ENCODE measurements at regions not wholly inside any gene's neighbourhood (a gene's known extent, or its start where the extent isn't known, plus 50 kb on each side); places are given as distances from the start of the nearest gene placed in this dataset.

GRCh38 chr10:129233351-129234148 lies 233.5 kb upstream of the MGMT start:
- Histone ChIP-seq H4K20me1 (ENCODE audit: insufficient read depth, low read depth, low read length) (no peaks in the 10 kb centered on the region), H3K4me2 (ENCODE audit: low read depth, low read length, poor library complexity, severe bottlenecking) (peak overlapping the region; percentile 51), H3K36me3 (ENCODE audit: insufficient read depth, low read length) (no peaks in the 10 kb centered on the region), H3K27ac (ENCODE audit: low read length) (no peak overlapping the region), H3K9me3 (ENCODE audit: low read length) (no peaks in the 10 kb centered on the region), H3K9ac (ENCODE audit: low read length) (0 out of 2 replicates have a peak overlapping the region, but pooled peaks have one; percentile 6), H3K79me2 (ENCODE audit: low read length) (no peaks in the 10 kb centered on the region), H3K4me1 (ENCODE audit: low read length) (peaks cover 4% of the 10 kb centered on the region; the same call in 1 of the 2 replicates), H3K4me3 (ENCODE audit: low read length) (peak overlapping the region; percentile 47), H3K27me3 (ENCODE audit: low read length) (no peaks in the 10 kb centered on the region), H3K9me2 (replicated peaks; ENCODE audit: insufficient read depth, low read length) (no peaks in the 10 kb centered on the region), H2AFZ (ENCODE audit: low read length) (0 out of 2 replicates have a peak overlapping the region, but pooled peaks have one; percentile 0)
- DNase-seq = peak; percentile 43

- no peaks in the 10 kb centered on the region for H3K9me2 ChIP-seq (replicated peaks; ENCODE audit: insufficient read depth, low read length)
- no peak overlapping the region for H3K4me2 ChIP-seq (ENCODE audit: low read depth, low read length, poor library complexity, severe bottlenecking)
- H3K4me3 ChIP-seq (ENCODE audit: low read length) = no peak overlapping the region
- H3K9me3 ChIP-seq (ENCODE audit: low read length) = no peaks in the 10 kb centered on the region
- no peak for DNase-seq
- H3K4me1 ChIP-seq (ENCODE audit: low read length) = peaks cover 4% of the 10 kb centered on the region; the same call in 1 of the 2 replicates
- no peak overlapping the region for H3K27ac ChIP-seq (ENCODE audit: low read length)
- H3K79me2 ChIP-seq (ENCODE audit: low read length) = no peaks in the 10 kb centered on the region
- H3K9ac ChIP-seq (ENCODE audit: low read length) = no peak overlapping the region
- H3K27me3 ChIP-seq (ENCODE audit: low read length) = no peaks in the 10 kb centered on the region
- no peaks in the 10 kb centered on the region for H3K36me3 ChIP-seq (ENCODE audit: insufficient read depth, low read length)
- no peak overlapping the region for H2AFZ ChIP-seq (ENCODE audit: low read length)
- H4K20me1 ChIP-seq (ENCODE audit: insufficient read depth, low read depth, low read length) = no peaks in the 10 kb centered on the region
Observed at GRCh38 chr10:129236274-129236691, 230.8 kb upstream of the MGMT start.

GRCh38 chr10:129241461-129241860 lies 225.6 kb upstream of the MGMT start:
- Histone ChIP-seq H3K9me2 (replicated peaks; ENCODE audit: insufficient read depth, low read length) (no peaks in the 10 kb centered on the region), H3K4me1 (ENCODE audit: low read length) (no peaks in the 10 kb centered on the region)

GRCh38 chr10:129244298-129244697 lies 222.7 kb upstream of the MGMT start:
- no peaks in the 10 kb centered on the region for H3K9me3 ChIP-seq (ENCODE audit: low read length)
- H3K27ac ChIP-seq (ENCODE audit: low read length) = no peak overlapping the region

More at GRCh38 chr10:129241461-129241860, 225.6 kb upstream of the MGMT start:
- Histone ChIP-seq H3K9me3 (ENCODE audit: low read length) (no peaks in the 10 kb centered on the region), H3K4me2 (ENCODE audit: low read depth, low read length, poor library complexity, severe bottlenecking) (no peak overlapping the region), H3K79me2 (ENCODE audit: low read length) (no peaks in the 10 kb centered on the region), H3K9ac (ENCODE audit: low read length) (no peak overlapping the region), H2AFZ (ENCODE audit: low read length) (no peak overlapping the region), H3K36me3 (ENCODE audit: insufficient read depth, low read length) (no peaks in the 10 kb centered on the region), H3K27ac (ENCODE audit: low read length) (no peak overlapping the region), H4K20me1 (ENCODE audit: insufficient read depth, low read depth, low read length) (no peaks in the 10 kb centered on the region), H3K4me3 (ENCODE audit: low read length) (no peak overlapping the region), H3K27me3 (ENCODE audit: low read length) (no peaks in the 10 kb centered on the region)
- DNase-seq = no peak

GRCh38 chr10:129244757-129245156 lies 222.3 kb upstream of the MGMT start:
- Histone ChIP-seq H3K9me2 (replicated peaks; ENCODE audit: insufficient read depth, low read length) (no peaks in the 10 kb centered on the region), H3K9ac (ENCODE audit: low read length) (no peak overlapping the region), H3K27ac (ENCODE audit: low read length) (no peak overlapping the region), H3K9me3 (ENCODE audit: low read length) (no peaks in the 10 kb centered on the region), H3K4me3 (ENCODE audit: low read length) (no peak overlapping the region), H3K4me1 (ENCODE audit: low read length) (no peaks in the 10 kb centered on the region), H3K79me2 (ENCODE audit: low read length) (no peaks in the 10 kb centered on the region), H2AFZ (ENCODE audit: low read length) (no peak overlapping the region), H3K27me3 (ENCODE audit: low read length) (no peaks in the 10 kb centered on the region), H3K4me2 (ENCODE audit: low read depth, low read length, poor library complexity, severe bottlenecking) (no peak overlapping the region), H4K20me1 (ENCODE audit: insufficient read depth, low read depth, low read length) (no peaks in the 10 kb centered on the region), H3K36me3 (ENCODE audit: insufficient read depth, low read length) (no peaks in the 10 kb centered on the region)
- no peak for DNase-seq

More at GRCh38 chr10:129244298-129244697, 222.7 kb upstream of the MGMT start:
- Histone ChIP-seq H3K4me1 (ENCODE audit: low read length) (no peaks in the 10 kb centered on the region), H3K79me2 (ENCODE audit: low read length) (no peaks in the 10 kb centered on the region), H3K4me3 (ENCODE audit: low read length) (no peak overlapping the region), H3K9me2 (replicated peaks; ENCODE audit: insufficient read depth, low read length) (no peaks in the 10 kb centered on the region), H3K9ac (ENCODE audit: low read length) (no peak overlapping the region), H4K20me1 (ENCODE audit: insufficient read depth, low read depth, low read length) (no peaks in the 10 kb centered on the region), H2AFZ (ENCODE audit: low read length) (no peak overlapping the region), H3K36me3 (ENCODE audit: insufficient read depth, low read length) (no peaks in the 10 kb centered on the region), H3K27me3 (ENCODE audit: low read length) (no peaks in the 10 kb centered on the region), H3K4me2 (ENCODE audit: low read depth, low read length, poor library complexity, severe bottlenecking) (no peak overlapping the region)
- DNase-seq = no peak

GRCh38 chr10:129253161-129253864 lies 213.7 kb upstream of the MGMT start:
- no peaks in the 10 kb centered on the region for H3K9me2 ChIP-seq (replicated peaks; ENCODE audit: insufficient read depth, low read length)
- H4K20me1 ChIP-seq (ENCODE audit: insufficient read depth, low read depth, low read length) = no peaks in the 10 kb centered on the region
- H3K79me2 ChIP-seq (ENCODE audit: low read length) = no peaks in the 10 kb centered on the region
- H3K4me3 ChIP-seq (ENCODE audit: low read length) = no peak overlapping the region
- DNase-seq = no peak
- no peak overlapping the region for H3K9ac ChIP-seq (ENCODE audit: low read length)
- H3K36me3 ChIP-seq (ENCODE audit: insufficient read depth, low read length) = no peaks in the 10 kb centered on the region
- H3K9me3 ChIP-seq (ENCODE audit: low read length) = no peaks in the 10 kb centered on the region
- no peaks in the 10 kb centered on the region for H3K4me1 ChIP-seq (ENCODE audit: low read length)
- no peaks in the 10 kb centered on the region for H3K27me3 ChIP-seq (ENCODE audit: low read length)
- no peak overlapping the region for H3K27ac ChIP-seq (ENCODE audit: low read length)
- no peak overlapping the region for H3K4me2 ChIP-seq (ENCODE audit: low read depth, low read length, poor library complexity, severe bottlenecking)
- H2AFZ ChIP-seq (ENCODE audit: low read length) = no peak overlapping the region

- Histone ChIP-seq H3K4me3 (ENCODE audit: low read length) (no peak overlapping the region), H3K9ac (ENCODE audit: low read length) (no peak overlapping the region), H3K27me3 (ENCODE audit: low read length) (no peaks in the 10 kb centered on the region), H3K36me3 (ENCODE audit: insufficient read depth, low read length) (no peaks in the 10 kb centered on the region), H3K27ac (ENCODE audit: low read length) (no peak overlapping the region), H4K20me1 (ENCODE audit: insufficient read depth, low read depth, low read length) (no peaks in the 10 kb centered on the region), H2AFZ (ENCODE audit: low read length) (no peak overlapping the region), H3K79me2 (ENCODE audit: low read length) (no peaks in the 10 kb centered on the region), H3K4me1 (ENCODE audit: low read length) (no peaks in the 10 kb centered on the region), H3K9me2 (replicated peaks; ENCODE audit: insufficient read depth, low read length) (no peaks in the 10 kb centered on the region), H3K4me2 (ENCODE audit: low read depth, low read length, poor library complexity, severe bottlenecking) (no peak overlapping the region), H3K9me3 (ENCODE audit: low read length) (no peaks in the 10 kb centered on the region)
- no peak for DNase-seq
Observed at GRCh38 chr10:129253865-129254179, 213.2 kb upstream of the MGMT start.

GRCh38 chr10:129258283-129258923 lies 208.6 kb upstream of the MGMT start:
- H3K27me3 ChIP-seq (ENCODE audit: low read length) = no peaks in the 10 kb centered on the region
- no peaks in the 10 kb centered on the region for H3K4me1 ChIP-seq (ENCODE audit: low read length)
- H3K36me3 ChIP-seq (ENCODE audit: insufficient read depth, low read length) = no peaks in the 10 kb centered on the region
- no peak overlapping the region for H3K4me2 ChIP-seq (ENCODE audit: low read depth, low read length, poor library complexity, severe bottlenecking)
- H3K9me3 ChIP-seq (ENCODE audit: low read length) = no peaks in the 10 kb centered on the region
- H3K4me3 ChIP-seq (ENCODE audit: low read length) = no peak overlapping the region
- no peak for DNase-seq
- H4K20me1 ChIP-seq (ENCODE audit: insufficient read depth, low read depth, low read length) = no peaks in the 10 kb centered on the region
- H3K9ac ChIP-seq (ENCODE audit: low read length) = no peak overlapping the region
- H2AFZ ChIP-seq (ENCODE audit: low read length) = no peak overlapping the region
- H3K79me2 ChIP-seq (ENCODE audit: low read length) = no peaks in the 10 kb centered on the region
- H3K27ac ChIP-seq (ENCODE audit: low read length) = no peak overlapping the region
- H3K9me2 ChIP-seq (replicated peaks; ENCODE audit: insufficient read depth, low read length) = no peaks in the 10 kb centered on the region
